ENCODE measurements at regions not wholly inside any gene's neighbourhood (a gene's known extent, or its start where the extent isn't known, plus 50 kb on each side); places are given as distances from the start of the nearest gene placed in this dataset.
A peak's percentile ranks its signal among the peaks of the same experiment; 100 is the strongest.

DNA sequence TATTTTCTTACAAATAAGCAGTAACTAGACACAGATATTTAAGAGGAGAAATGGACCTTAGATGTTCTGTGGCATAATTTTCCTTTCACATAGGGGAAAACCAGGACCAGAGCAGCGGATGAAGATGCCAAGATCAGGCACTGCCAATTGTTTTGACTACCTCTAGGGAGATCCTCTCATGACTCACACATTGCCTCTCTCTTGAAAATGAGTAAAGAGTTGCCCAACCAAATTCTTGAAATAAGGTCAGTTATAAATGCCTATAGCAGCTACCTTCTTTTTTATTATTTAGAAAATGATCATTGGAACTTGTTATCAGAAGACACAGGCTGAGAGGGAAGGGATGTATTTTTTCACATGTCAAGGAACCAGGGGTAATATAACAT is 263.4 kb upstream of the PLEKHG7 start:
- Histone ChIP-seq H3K4me1 (ENCODE audit: insufficient read depth, low read length) (no peaks in the 10 kb centered on the region), H4K20me1 (ENCODE audit: low read length) (no peaks in the 10 kb centered on the region), H3K9me2 (replicated peaks; ENCODE audit: low read length) (no peaks in the 10 kb centered on the region; the same call in 1 of the 2 replicates), H3K79me2 (ENCODE audit: low read length) (no peaks in the 10 kb centered on the region), H3K36me3 (ENCODE audit: low read depth, low read length) (no peaks in the 10 kb centered on the region), H3F3A (ENCODE audit: low read length, unreplicated experiment) (no peaks in the 10 kb centered on the region), H3K4me3 (ENCODE audit: low read length) (no peak overlapping the region), H3K27ac (ENCODE audit: low read length) (no peak overlapping the region), H3K9me3 (ENCODE audit: low read length) (no peaks in the 10 kb centered on the region), H3K9ac (ENCODE audit: low read length) (no peak overlapping the region), H3K27me3 (ENCODE audit: low read length) (no peaks in the 10 kb centered on the region), H3K4me2 (ENCODE audit: low read length) (no peak overlapping the region), H2AFZ (ENCODE audit: low read length) (no peak overlapping the region)
- intact Hi-C loops (cut with micrococcal nuclease): no loop called here
- no TSS peak for BruUV-seq (replicated peaks)
- DNase-seq (peak; percentile 69), ATAC-seq (peak; percentile 81)
- no peak for TF ChIP-seq EZH2phosphoT487 (IDR thresholded peaks at IDR 0.05; ENCODE audit: borderline replicate concordance, low read length)
- no peak for TF ChIP-seq EZH2 (IDR thresholded peaks at IDR 0.05; ENCODE audit: low read length, unreplicated experiment)
- CTCF ChIA-PET: no interaction called here
- POLR2A ChIA-PET (ENCODE audit: unreplicated experiment): no interaction called here

DNA sequence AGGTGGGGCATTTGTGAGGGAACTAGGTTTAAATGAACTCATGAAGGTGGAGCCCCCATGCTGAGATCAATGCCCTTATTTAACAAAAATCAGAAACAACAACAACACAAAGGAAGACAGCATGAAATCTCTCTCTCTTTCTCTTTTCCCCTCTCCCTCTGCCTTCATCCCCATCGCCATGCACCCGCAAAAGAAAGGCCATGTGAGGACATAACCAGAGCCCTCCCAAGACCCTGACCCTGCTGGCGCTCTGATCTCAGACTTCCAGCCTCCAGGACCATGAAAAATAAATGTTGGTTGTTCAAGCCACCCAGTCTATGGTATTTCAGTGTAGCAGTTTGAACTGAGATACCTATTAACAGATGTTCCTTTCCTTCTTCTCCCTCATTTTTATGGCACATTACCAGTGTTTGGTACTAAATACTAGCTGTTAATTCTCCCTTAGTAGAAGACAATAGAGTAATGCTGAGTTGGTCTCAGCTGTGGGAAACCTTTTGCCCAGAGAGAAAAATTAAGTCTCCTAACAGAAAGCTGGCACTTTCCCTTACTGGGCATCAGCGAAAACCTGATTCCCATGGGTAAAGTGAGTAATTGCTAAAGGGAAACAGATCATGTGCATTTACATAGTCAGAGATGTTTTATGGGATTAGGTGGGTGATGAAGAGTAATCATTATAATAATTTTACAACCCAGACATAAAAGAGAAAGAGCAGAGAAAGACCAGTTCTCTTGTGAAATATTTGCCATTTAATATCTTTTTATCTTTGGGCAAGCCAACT is 264.0 kb upstream of the PLEKHG7 start:
- Histone ChIP-seq H3K4me1 (ENCODE audit: insufficient read depth, low read length) (no peaks in the 10 kb centered on the region), H3F3A (ENCODE audit: low read length, unreplicated experiment) (no peaks in the 10 kb centered on the region), H4K20me1 (ENCODE audit: low read length) (no peaks in the 10 kb centered on the region), H3K9me2 (replicated peaks; ENCODE audit: low read length) (no peaks in the 10 kb centered on the region; the same call in 1 of the 2 replicates), H3K27ac (ENCODE audit: low read length) (no peak overlapping the region), H2AFZ (ENCODE audit: low read length) (no peak overlapping the region), H3K9me3 (ENCODE audit: low read length) (no peaks in the 10 kb centered on the region), H3K36me3 (ENCODE audit: low read depth, low read length) (no peaks in the 10 kb centered on the region), H3K79me2 (ENCODE audit: low read length) (no peaks in the 10 kb centered on the region), H3K27me3 (ENCODE audit: low read length) (no peaks in the 10 kb centered on the region), H3K9ac (ENCODE audit: low read length) (no peak overlapping the region), H3K4me2 (ENCODE audit: low read length) (no peak overlapping the region), H3K4me3 (ENCODE audit: low read length) (no peak overlapping the region)
- TF ChIP-seq EZH2phosphoT487 (IDR thresholded peaks at IDR 0.05; ENCODE audit: borderline replicate concordance, low read length) (no peak), EZH2 (IDR thresholded peaks at IDR 0.05; ENCODE audit: low read length, unreplicated experiment) (no peak)
- TF ChIP-seq, protein P1, sequence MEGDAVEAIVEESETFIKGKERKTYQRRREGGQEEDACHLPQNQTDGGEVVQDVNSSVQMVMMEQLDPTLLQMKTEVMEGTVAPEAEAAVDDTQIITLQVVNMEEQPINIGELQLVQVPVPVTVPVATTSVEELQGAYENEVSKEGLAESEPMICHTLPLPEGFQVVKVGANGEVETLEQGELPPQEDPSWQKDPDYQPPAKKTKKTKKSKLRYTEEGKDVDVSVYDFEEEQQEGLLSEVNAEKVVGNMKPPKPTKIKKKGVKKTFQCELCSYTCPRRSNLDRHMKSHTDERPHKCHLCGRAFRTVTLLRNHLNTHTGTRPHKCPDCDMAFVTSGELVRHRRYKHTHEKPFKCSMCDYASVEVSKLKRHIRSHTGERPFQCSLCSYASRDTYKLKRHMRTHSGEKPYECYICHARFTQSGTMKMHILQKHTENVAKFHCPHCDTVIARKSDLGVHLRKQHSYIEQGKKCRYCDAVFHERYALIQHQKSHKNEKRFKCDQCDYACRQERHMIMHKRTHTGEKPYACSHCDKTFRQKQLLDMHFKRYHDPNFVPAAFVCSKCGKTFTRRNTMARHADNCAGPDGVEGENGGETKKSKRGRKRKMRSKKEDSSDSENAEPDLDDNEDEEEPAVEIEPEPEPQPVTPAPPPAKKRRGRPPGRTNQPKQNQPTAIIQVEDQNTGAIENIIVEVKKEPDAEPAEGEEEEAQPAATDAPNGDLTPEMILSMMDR (conservative IDR thresholded peaks at IDR 0.05; ENCODE audit: low read depth, low read length): no peak
- intact Hi-C loops (cut with micrococcal nuclease): no loop called here
- ChIA-PET POLR2A (ENCODE audit: unreplicated experiment) (no interaction called here), CTCF (no interaction called here)
- peak; percentile 43 for ATAC-seq
- no peak for DNase-seq
- no TSS peak for BruUV-seq (replicated peaks)

DNA sequence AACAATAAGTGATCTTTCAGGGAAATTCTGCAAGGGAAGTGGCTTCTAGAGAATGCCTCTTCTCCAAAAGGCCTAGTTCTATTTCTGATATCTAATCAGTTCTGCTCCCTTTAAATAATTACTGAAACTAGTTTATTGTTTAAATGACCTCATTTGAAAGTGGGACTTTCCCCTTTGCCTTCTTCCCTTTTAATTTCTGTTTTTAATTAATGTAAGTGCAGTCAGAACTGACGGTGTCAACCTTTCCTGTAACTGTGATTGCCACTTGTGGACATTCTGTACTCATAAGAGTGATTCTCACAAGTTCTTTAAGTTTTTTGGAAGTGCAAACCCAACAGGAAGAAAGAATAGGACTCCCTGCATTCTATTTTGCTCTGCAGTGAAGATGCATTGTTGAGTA is 265.3 kb upstream of the PLEKHG7 start:
- TF ChIP-seq EZH2phosphoT487 (IDR thresholded peaks at IDR 0.05; ENCODE audit: borderline replicate concordance, low read length): no peak
- TF ChIP-seq, protein P1 (conservative IDR thresholded peaks at IDR 0.05; ENCODE audit: low read depth, low read length): no peak
- TF ChIP-seq EZH2 (IDR thresholded peaks at IDR 0.05; ENCODE audit: low read length, unreplicated experiment): no peak
- CTCF ChIA-PET: no interaction called here
- H3F3A ChIP-seq (ENCODE audit: low read length, unreplicated experiment): no peaks in the 10 kb centered on the region
- no peaks in the 10 kb centered on the region for H4K20me1 ChIP-seq (ENCODE audit: low read length)
- DNase-seq: no peak
- no peak overlapping the region for H3K9ac ChIP-seq (ENCODE audit: low read length)
- no peaks in the 10 kb centered on the region for H3K27me3 ChIP-seq (ENCODE audit: low read length)
- H3K4me2 ChIP-seq (ENCODE audit: low read length): no peak overlapping the region
- H2AFZ ChIP-seq (ENCODE audit: low read length): no peak overlapping the region
- no TSS peak for BruUV-seq (replicated peaks)
- H3K36me3 ChIP-seq (ENCODE audit: low read depth, low read length): no peaks in the 10 kb centered on the region
- no peaks in the 10 kb centered on the region for H3K9me3 ChIP-seq (ENCODE audit: low read length)
- no peak overlapping the region for H3K27ac ChIP-seq (ENCODE audit: low read length)
- H3K9me2 ChIP-seq (replicated peaks; ENCODE audit: low read length): no peaks in the 10 kb centered on the region; the same call in 1 of the 2 replicates
- ATAC-seq: no peak
- no peak overlapping the region for H3K4me3 ChIP-seq (ENCODE audit: low read length)
- intact Hi-C loops (cut with micrococcal nuclease): no loop called here
- POLR2A ChIA-PET (ENCODE audit: unreplicated experiment): no interaction called here
- no peaks in the 10 kb centered on the region for H3K79me2 ChIP-seq (ENCODE audit: low read length)
- H3K4me1 ChIP-seq (ENCODE audit: insufficient read depth, low read length): no peaks in the 10 kb centered on the region
